CD4-positive, alpha-beta T cell (primary cell): ENCODE measurements at regions not wholly inside any gene's neighbourhood (a gene's known extent, or its start where the extent isn't known, plus 50 kb on each side); places are given as distances from the start of the nearest gene placed in this dataset.

Experiments used
- ATAC-seq: fragments of 200-7000 bp; cut with Tn5 transposase; one replicate; pipeline ENCODE4 v1.10.0; 2022; ENCODE audit warnings: mild to moderate bottlenecking; ENCODE audit not compliant: poor library complexity
- CTCF ChIA-PET: fragments of 350-600 bp; sonication (Branson Sonifier 250); formaldehyde crosslinking; loops from one replicate; lab custom pipeline; 2021; ENCODE audit warnings: antibody characterized with exemption, inconsistent platforms; lab: Charles Lee
- POLR2A ChIA-PET: fragments of 350-600 bp; sonication (Branson Sonifier 250); formaldehyde crosslinking; loops from one replicate; lab custom pipeline; 2021; ENCODE audit warnings: antibody characterized with exemption, inconsistent platforms; lab: Charles Lee
- DNase-seq, 14 experiments: peaks; one replicate each; pipeline ENCODE4 v3.0.0-alpha.2; 2013 to 2020; ENCODE audit warnings: mixed read lengths in 2 of 14
- H3K27ac ChIP-seq, 2 donors: one replicate each; pipeline versions ENCODE4 v1.5.1 to v1.7.0; 2013; ENCODE audit warnings: low read length in 2 of 2, low read depth in 1 of 2, mild to moderate bottlenecking in 1 of 2
- H3K27me3 ChIP-seq, 2 experiments: 1 replicate in 1 of 2; 2 replicates in 1 of 2; pipeline versions ENCODE4 v1.6.1 to v1.7.0; 2013; ENCODE audit warnings: low read length in 2 of 2, control low read depth in 1 of 2, mild to moderate bottlenecking in 1 of 2, moderate library complexity in 1 of 2; ENCODE audit not compliant: insufficient read depth in 2 of 2, control insufficient read depth in 1 of 2
- H3K36me3 ChIP-seq: one replicate; pipeline ENCODE4 v1.6.1; 2013; ENCODE audit warnings: low read length, control low read depth; ENCODE audit not compliant: insufficient read depth
- H3K4me1 ChIP-seq: one replicate; pipeline ENCODE4 v1.6.1; 2013; ENCODE audit warnings: low read length, control low read depth; ENCODE audit not compliant: insufficient read depth
- H3K4me3 ChIP-seq: one replicate; pipeline ENCODE4 v1.5.1; 2013; ENCODE audit warnings: mild to moderate bottlenecking, low read length, moderate library complexity
- H3K9me3 ChIP-seq, 2 experiments: 1 replicate in 1 of 2; 2 replicates in 1 of 2; pipeline versions ENCODE4 v1.6.1 to v1.7.0; 2013; ENCODE audit warnings: low read length in 2 of 2, mild to moderate bottlenecking in 2 of 2, control low read depth in 1 of 2, moderate library complexity in 1 of 2; ENCODE audit not compliant: control insufficient read depth in 1 of 2, insufficient read depth in 1 of 2
- H3K27ac Mint-ChIP-seq: one replicate; pipeline ENCODE4 v1.8.0; 2020; ENCODE audit warnings: mixed read lengths
- H3K27me3 Mint-ChIP-seq: one replicate; pipeline ENCODE4 v1.8.0; 2021; ENCODE audit warnings: mixed read lengths
- H3K36me3 Mint-ChIP-seq: one replicate; pipeline ENCODE4 v1.8.0; 2021; ENCODE audit warnings: low read depth, mixed read lengths
- H3K4me1 Mint-ChIP-seq: one replicate; pipeline ENCODE4 v1.8.0; 2021; ENCODE audit warnings: low read depth, mixed read lengths
- H3K4me3 Mint-ChIP-seq: one replicate; pipeline ENCODE4 v1.8.0; 2020; ENCODE audit warnings: mild to moderate bottlenecking, mixed read lengths
- H3K9me3 Mint-ChIP-seq: one replicate; pipeline ENCODE4 v1.8.0; 2020; ENCODE audit warnings: mixed read lengths
- intact Hi-C, 2 experiments: fragments of 100-400 bp; cut with DNase I in 1 of 2; cut with micrococcal nuclease in 1 of 2; formaldehyde crosslinking; loops; one replicate each; pipeline versions ENCODE4 v1.15.1 to v1.9.0; 2023 to 2025; cut with DNase I, micrococcal nuclease
- TF ChIP-seq, protein P1 (sequence below): fragments of 200-600 bp; IDR thresholded peaks from one replicate; pipeline ENCODE4 v1.8.0; 2022; ENCODE audit warnings: antibody characterized with exemption, mild to moderate bottlenecking

DNA sequence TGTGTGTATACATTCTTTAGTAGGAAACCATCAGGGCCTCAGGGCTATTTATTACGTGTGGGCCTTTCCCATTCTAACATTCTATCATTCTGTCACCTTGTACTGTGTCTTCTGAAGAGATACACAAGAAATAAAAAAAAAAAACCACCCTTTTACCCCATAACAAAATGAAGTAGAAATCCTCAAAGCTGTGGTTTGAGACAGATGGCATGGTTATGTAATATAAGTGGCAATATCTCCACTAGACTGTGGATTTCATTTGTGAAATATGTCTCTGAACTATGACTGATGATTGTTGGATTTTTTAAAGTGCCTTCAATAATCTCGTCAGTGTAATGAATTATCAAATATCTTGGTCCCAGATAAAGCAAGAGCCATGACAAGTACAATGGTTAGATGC lies 150.0 kb upstream of the BLID start:
- intact Hi-C loops, result no loop called here
- no peaks in the 10 kb centered on the region for H3K9me3 Mint-ChIP-seq
- CTCF ChIA-PET, result no interaction called here
- Histone ChIP-seq H3K4me3 (no peak overlapping the region), H3K27ac (no peak overlapping the region), H3K4me1 (no peaks in the 10 kb centered on the region), H3K9me3 (no peaks in the 10 kb centered on the region), H3K36me3 (no peaks in the 10 kb centered on the region), H3K27me3 (peaks cover 0 to 2% of the 10 kb centered on the region in 2 experiments)
- H3K4me3 Mint-ChIP-seq, result no peak overlapping the region
- H3K27ac Mint-ChIP-seq, result no peak overlapping the region
- TF ChIP-seq, protein P1, sequence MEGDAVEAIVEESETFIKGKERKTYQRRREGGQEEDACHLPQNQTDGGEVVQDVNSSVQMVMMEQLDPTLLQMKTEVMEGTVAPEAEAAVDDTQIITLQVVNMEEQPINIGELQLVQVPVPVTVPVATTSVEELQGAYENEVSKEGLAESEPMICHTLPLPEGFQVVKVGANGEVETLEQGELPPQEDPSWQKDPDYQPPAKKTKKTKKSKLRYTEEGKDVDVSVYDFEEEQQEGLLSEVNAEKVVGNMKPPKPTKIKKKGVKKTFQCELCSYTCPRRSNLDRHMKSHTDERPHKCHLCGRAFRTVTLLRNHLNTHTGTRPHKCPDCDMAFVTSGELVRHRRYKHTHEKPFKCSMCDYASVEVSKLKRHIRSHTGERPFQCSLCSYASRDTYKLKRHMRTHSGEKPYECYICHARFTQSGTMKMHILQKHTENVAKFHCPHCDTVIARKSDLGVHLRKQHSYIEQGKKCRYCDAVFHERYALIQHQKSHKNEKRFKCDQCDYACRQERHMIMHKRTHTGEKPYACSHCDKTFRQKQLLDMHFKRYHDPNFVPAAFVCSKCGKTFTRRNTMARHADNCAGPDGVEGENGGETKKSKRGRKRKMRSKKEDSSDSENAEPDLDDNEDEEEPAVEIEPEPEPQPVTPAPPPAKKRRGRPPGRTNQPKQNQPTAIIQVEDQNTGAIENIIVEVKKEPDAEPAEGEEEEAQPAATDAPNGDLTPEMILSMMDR, result no peak
- no peak for ATAC-seq
- no peaks in the 10 kb centered on the region for H3K36me3 Mint-ChIP-seq
- H3K27me3 Mint-ChIP-seq, result peaks cover 18% of the 10 kb centered on the region
- H3K4me1 Mint-ChIP-seq, result no peaks in the 10 kb centered on the region
- POLR2A ChIA-PET, result no interaction called here
- no peak for DNase-seq

DNA sequence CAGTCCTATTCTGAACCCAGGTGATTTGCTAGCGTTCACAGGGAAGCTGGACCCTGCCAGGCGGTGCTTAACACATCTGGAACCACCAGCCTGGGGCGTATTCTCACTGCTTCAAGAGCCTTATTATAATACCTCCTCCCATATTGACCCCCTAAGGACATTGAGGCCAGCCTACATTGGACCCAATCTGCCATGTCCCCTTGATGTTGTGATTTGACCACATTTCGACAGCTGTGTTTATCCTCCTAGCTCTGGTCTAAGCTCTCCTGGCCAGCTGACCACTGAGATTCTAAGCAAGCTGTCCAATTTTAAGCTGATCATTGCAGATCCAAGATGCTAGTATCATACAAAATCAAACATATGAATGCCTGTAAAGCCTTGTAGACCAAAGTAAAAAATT lies 148.1 kb upstream of the BLID start:
- Mint-ChIP-seq H3K4me1 (no peaks in the 10 kb centered on the region), H3K36me3 (no peaks in the 10 kb centered on the region), H3K9me3 (no peaks in the 10 kb centered on the region), H3K27me3 (peaks cover 13% of the 10 kb centered on the region), H3K27ac (no peak overlapping the region), H3K4me3 (no peak overlapping the region)
- Histone ChIP-seq H3K4me1 (no peaks in the 10 kb centered on the region), H3K4me3 (no peak overlapping the region), H3K27ac (no peak overlapping the region), H3K36me3 (no peaks in the 10 kb centered on the region), H3K9me3 (no peaks in the 10 kb centered on the region), H3K27me3 (peaks cover 0 to 2% of the 10 kb centered on the region in 2 experiments)
- ChIA-PET POLR2A (no interaction called here), CTCF (no interaction called here)
- intact Hi-C loops, result no loop called here
- DNase-seq (no peak), ATAC-seq (no peak)
- TF ChIP-seq, protein P1, result no peak

DNA sequence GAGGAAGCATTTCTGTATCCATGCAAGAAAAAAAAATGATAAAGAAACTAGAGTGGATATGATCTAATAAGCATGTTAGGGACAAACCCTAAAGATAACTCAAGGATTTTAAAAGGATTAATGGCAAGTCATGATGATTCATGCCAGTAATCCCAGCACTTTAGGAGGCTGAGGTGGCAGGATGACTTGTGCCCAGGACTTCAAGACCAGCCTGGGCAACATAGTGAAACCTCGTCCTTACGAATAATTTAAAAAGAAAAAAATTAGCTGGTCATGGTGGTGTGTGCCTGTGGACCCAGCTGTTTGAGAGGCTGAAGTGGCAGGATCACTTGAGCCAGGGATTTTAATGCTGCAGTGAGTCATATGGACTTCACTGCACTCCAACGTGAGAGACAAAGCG lies 145.5 kb upstream of the BLID start:
- no peaks in the 10 kb centered on the region for H3K9me3 Mint-ChIP-seq
- H3K27ac Mint-ChIP-seq, result no peak overlapping the region
- no peak for ATAC-seq
- no peaks in the 10 kb centered on the region for H3K4me1 Mint-ChIP-seq
- intact Hi-C loops, result no loop called here
- no peaks in the 10 kb centered on the region for H3K36me3 ChIP-seq
- H3K4me1 ChIP-seq, result no peaks in the 10 kb centered on the region
- peaks cover 8% of the 10 kb centered on the region for H3K27me3 Mint-ChIP-seq
- CTCF ChIA-PET, result no interaction called here
- no peak overlapping the region for H3K27ac ChIP-seq
- H3K4me3 ChIP-seq, result no peak overlapping the region
- POLR2A ChIA-PET, result no interaction called here
- no peaks in the 10 kb centered on the region for H3K9me3 ChIP-seq
- H3K27me3 ChIP-seq, result peaks cover 0 to 2% of the 10 kb centered on the region in 2 experiments
- H3K4me3 Mint-ChIP-seq, result no peak overlapping the region
- no peak for DNase-seq
- TF ChIP-seq, protein P1, result no peak
- no peaks in the 10 kb centered on the region for H3K36me3 Mint-ChIP-seq
